CD4-positive, alpha-beta T cell treated with Interleukin-1 beta for 1 hour (primary cell): ENCODE measurements at regions not wholly inside any gene's neighbourhood (a gene's known extent, or its start where the extent isn't known, plus 50 kb on each side); places are given as distances from the start of the nearest gene placed in this dataset.

Experiments used
- DNase-seq, 2 donors: peaks; one replicate each; pipeline ENCODE4 v3.0.0-alpha.2; 2020 to 2022

DNA sequence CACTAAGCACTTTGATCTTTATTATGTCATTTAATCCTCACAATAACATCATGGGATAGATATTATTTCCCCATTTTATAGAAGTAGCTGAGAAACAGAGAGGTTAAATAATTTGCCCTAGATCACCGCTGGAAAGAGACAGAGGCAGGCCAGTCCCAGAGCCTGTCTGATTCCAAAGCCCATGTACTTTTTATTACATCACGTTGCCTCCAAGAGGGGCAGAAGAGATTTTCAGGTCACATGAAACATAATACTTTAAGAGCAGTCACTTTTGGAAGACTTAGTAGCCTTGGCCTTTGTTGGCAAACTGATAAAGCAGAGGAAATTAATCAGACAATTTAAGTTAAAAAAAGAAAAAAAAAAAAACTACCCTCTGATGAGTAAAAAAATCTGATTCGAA is 200.2 kb upstream of the ARHGAP20 start:
- DNase-seq, result no peak

- DNase-seq, result no peak
Measured at GRCh38 chr11:110910384-110910783, 198.1 kb upstream of the ARHGAP20 start.

DNA sequence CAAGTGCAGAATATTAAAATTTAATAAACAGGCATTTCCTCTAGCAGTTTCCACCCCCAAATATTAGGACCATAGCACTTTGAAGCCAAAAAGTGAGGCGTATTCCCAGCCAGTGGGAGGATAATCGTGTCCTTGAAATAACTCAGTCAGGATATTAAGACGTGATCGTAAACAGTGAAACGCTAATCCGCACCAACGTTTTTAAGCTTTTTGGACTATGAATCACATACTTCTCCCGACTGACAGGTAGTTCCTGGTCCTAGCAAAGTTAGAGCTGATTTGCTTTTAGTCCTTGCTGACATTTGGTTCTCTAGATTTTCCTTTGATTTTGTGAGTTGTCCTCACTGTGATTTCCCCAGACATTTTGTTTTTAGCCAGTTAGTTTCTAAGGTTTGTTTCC is 197.1 kb upstream of the ARHGAP20 start:
- DNase-seq, result no peak

GRCh38 chr11:110908401-110909105 is 196.3 kb upstream of the ARHGAP20 start:
- no peak for DNase-seq

DNA sequence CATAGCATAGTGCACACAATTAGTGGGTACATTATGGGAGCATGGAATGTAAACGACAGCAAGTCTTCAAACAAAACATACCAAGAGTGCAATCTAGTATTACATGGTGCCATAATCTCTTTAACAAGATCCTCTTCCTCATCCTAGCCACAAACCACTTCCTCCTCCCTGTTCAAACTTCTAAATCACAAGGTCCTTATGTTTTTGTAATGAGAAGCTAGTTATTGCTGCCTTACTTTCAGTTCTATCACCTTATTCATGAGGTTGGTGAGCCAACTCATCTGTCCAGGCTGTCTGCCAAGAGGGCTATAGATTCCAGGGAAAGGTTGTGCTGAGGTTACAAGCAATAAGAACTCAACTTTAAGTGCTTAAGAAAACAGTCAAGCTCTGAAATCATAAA is 195.4 kb upstream of the ARHGAP20 start:
- DNase-seq, result peak in 1 of 2 donors; percentile 14

DNA sequence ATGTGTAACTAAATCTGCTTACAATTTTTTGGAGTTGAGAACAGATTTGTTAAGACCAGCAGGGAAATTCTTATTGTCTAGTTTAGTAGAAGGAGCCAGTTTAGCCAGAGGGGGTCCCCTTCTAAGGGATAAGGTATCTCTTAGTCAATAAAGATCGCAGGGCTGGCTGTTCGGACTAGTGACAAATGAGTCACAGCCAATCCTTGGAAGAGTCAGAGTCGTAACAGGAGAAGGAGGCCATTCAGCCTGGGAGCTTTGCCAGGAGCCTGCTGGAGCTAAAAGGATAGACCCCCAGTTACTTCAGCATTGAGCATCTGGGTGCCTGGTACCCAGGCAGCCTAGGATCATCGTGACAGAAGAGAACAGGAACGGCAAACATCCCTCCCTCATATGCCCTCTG is 191.6 kb upstream of the ARHGAP20 start:
- DNase-seq, result no peak

GRCh38 chr11:110903378-110903777 is 191.1 kb upstream of the ARHGAP20 start:
- DNase-seq, result no peak

GRCh38 chr11:110901441-110901840 is 189.2 kb upstream of the ARHGAP20 start:
- no peak for DNase-seq

- no peak for DNase-seq
Measured at GRCh38 chr11:110900426-110900825, 188.2 kb upstream of the ARHGAP20 start.

DNA sequence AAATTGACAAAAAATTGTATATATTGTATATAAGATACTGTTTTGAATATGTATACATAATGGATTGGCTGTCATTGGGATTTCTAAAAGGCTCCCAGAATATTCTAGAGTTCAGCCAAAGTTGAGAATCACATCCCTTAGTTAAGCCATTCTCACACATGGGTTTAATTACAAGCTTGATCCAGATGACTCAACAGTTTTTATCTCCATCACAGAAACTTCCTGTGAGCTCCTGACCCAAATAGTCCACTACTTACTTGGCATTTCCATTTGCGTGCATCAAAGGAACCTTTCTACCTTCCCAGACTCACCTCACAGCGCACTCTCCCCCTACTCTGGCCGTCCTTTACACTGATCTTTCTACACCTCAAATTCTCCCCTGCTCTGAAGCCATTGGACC is 184.8 kb upstream of the ARHGAP20 start:
- DNase-seq, result no peak

GRCh38 chr11:110896358-110896757 is 184.1 kb upstream of the ARHGAP20 start:
- no peak for DNase-seq

- no peak for DNase-seq
Measured at GRCh38 chr11:110894224-110894623, 182.0 kb upstream of the ARHGAP20 start.

DNA sequence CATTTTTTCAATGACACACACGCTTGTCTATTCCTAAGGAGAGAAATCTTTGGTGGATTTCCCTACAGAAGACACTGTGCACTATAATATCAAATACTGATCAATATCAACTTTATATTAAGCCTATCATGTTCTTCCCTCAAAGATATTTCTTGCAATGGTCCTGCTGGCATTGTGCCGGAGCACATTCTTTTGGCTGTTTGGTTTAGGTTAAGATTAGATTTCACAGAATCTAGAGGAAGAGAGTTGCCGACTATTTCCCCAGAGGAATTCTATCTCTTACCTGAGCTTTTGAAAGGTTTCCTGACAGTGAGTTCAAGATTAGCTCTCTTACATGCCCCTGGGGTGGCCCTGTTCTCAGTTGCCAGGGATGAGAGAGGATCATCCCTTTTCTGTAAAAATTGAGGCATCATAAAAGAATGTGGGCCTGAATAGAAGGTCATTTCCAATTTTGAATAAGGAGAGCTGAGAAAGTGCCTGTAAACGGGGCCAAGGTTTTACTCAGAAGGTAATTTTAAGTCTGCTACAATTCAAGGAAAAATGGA is 180.6 kb upstream of the ARHGAP20 start:
- no peak for DNase-seq

GRCh38 chr11:110891411-110891810 is 179.2 kb upstream of the ARHGAP20 start:
- no peak for DNase-seq

- DNase-seq, result no peak
Measured at GRCh38 chr11:110890995-110891394, 178.8 kb upstream of the ARHGAP20 start.

DNA sequence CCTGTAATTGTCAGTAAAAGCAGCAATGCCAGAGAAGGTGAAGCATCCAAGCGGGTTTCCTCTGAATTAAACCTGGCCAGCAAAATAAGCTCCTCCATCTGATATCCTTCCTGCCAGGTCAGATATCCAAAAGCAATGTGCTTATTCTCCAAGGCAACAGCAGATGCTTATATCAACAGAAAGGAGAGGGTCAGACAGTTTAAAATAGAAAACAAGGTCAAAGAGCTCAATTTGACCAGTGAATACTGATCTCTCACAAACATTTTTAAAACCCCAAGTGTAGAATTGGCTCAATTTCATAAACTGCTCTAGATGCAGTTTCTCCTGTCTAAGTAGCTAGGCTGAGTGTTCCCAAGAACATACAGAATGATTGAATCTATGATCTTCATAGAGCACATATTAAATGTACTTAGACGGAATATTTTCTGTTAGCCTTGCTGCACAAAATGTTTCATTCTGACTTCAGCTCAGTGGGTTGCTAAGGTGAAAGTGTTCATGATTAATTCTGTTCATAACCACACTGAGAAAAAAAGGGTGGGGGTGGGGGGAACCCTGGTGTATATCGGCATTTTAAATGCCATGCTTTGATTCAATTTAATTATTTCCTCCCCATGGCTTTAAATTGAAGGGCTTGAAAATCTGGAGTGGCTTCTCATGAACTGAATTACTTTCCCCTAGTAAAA is 174.2 kb upstream of the ARHGAP20 start:
- DNase-seq, result no peak

DNA sequence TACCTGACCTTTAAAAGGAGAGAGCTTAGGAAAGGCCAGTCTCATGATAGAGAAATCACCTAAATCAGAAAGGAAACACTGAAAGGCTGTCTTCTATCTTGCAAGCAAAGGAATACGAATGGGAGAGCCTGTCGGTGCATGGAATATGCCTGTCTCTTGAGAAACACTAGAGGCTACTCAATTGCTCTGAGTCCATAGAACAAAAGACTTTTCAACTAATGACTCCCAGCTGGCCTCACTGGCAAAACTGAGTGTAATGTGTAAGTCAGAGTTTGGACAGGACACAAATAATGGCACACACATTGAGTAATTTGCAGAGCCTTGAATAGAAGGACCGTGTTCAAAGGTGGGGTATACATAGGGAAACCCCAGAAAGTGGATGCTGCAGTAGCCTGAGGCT is 171.0 kb upstream of the ARHGAP20 start:
- DNase-seq, result no peak

DNA sequence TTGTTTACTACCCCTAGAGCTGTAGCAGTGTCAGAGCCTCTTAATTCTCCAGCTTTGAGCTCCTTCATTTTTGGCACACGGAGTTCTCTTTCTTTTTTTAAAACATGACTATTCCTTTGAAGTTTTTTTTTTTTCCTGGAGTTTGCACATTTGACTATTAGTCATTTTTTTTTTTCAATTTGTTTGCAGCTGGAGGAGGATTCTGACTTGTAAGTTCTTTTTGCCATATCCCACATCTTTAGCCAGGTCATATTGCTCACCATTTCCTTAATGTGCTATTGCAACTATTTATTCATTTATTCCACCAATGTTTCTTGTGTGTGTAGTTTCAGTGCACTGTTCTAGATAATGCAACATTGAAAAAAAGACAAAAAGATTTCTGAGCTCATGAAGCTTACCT is 166.3 kb upstream of the ARHGAP20 start:
- no peak for DNase-seq

GRCh38 chr11:110874437-110875030 is 162.3 kb upstream of the ARHGAP20 start:
- no peak for DNase-seq

DNA sequence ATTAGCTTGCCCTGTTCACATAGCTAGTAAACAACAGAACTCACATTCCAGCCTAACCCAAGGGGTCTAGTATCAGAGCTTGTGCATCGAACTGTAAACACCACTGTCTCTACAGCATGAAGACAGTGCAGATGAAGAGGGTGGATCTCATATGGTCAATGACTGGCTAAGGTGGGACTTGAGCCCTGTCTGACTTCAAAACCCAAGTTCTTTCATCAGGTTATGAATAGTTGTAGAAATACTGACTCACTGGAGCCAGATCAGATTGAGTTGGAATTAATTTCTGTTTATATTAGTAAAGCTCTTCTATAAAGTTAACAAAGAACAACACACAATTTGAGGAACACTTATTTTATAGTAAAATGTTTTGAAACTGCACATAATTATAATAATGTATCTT is 161.7 kb upstream of the ARHGAP20 start:
- no peak for DNase-seq

DNA sequence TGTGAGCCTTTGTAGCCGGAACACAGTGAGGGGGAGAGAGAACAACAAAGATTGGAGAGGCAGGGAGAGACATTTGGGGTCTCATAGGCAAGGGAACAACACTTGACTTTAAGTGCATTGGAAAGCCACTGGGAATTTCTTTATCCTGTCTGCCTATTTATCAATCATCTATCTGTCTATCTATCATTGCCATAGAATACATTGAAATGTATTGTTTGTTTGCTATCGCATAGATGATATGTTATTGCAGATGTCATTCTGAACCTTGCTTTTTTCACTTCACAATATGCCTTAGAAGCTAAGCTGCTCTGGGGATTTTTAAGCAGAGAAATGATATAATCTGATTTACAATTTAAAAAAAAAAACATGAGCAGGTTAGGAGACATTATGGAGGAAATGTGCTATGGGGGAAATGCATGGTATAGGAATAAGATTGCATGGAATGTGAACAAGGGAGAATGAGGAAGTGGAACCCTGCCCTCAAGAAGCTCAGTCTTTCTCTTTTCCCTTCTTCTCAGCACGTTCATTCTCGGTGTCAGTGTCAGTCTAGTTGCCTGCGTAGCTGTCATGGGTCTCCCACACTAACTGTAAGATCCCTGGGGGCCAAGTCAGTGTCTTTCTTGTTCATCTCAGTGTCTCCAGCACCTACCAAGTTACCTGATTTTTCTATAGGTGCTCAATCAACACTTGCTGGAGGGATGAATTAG is 158.7 kb upstream of the ARHGAP20 start:
- no peak for DNase-seq

DNA sequence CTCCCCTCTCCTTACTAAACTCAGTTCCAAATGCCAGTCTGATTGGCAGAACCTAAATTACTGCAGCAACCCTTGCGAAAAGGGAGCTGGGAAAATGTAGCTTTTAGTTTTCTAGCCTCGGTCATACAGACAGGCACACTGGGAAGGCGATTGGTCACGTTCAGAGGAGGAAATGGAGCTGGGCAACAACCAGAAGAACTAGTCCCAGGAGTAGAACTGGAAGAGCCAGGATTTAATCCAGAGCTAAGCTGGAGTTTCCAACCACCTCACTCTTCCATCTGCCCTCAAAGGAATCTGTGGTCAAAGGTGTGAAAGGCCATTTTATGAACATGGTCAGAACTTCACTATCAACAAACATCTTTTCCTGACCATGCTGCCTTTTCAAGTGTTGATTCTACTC is 155.7 kb upstream of the ARHGAP20 start:
- no peak for DNase-seq

GRCh38 chr11:110866081-110866480 is 153.8 kb upstream of the ARHGAP20 start:
- DNase-seq, result no peak
